Mammary epithelial cell (primary cell): ENCODE measurements at regions not wholly inside any gene's neighbourhood (a gene's known extent, or its start where the extent isn't known, plus 50 kb on each side); places are given as distances from the start of the nearest gene placed in this dataset.

Experiments used
- EZH2 ChIP-seq: IDR thresholded peaks from 2 replicates; pipeline ENCODE4 v1.6.1; 2012; ENCODE audit warnings: low read length, inconsistent platforms, borderline replicate concordance
- TF ChIP-seq, protein P1 (sequence below), 2 donors: IDR thresholded peaks in 1 of 2; conservative IDR thresholded peaks in 1 of 2; 2 replicates each; pipeline ENCODE4 v1.5.1; 2011 to 2012; ENCODE audit warnings: inconsistent platforms in 2 of 2, low read length in 2 of 2, mild to moderate bottlenecking in 2 of 2, control low read depth in 1 of 2, low read depth in 1 of 2; ENCODE audit not compliant: insufficient read depth in 1 of 2; ENCODE audit errors: extremely low read depth in 1 of 2

DNA sequence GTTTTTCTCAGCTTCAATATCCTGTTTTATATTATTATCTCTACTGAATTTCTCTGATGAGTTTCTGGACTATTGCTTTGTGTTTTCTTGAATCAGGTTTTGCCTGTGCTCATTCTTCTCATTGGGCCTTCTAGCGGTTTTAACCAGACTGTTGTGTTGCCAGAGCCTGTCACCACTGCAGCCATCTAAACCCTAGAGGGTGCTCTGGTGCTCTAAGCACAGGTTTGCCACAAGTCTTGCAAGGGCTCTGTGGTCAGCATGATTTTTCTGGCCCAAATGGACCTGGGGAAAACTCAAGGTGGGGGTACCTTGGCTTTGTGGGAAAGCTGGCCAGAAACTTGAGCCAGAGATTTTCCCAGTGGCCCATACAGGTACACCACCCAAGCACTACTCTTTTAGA lies 52.4 kb upstream of the TYR start:
- TF ChIP-seq, protein P1, sequence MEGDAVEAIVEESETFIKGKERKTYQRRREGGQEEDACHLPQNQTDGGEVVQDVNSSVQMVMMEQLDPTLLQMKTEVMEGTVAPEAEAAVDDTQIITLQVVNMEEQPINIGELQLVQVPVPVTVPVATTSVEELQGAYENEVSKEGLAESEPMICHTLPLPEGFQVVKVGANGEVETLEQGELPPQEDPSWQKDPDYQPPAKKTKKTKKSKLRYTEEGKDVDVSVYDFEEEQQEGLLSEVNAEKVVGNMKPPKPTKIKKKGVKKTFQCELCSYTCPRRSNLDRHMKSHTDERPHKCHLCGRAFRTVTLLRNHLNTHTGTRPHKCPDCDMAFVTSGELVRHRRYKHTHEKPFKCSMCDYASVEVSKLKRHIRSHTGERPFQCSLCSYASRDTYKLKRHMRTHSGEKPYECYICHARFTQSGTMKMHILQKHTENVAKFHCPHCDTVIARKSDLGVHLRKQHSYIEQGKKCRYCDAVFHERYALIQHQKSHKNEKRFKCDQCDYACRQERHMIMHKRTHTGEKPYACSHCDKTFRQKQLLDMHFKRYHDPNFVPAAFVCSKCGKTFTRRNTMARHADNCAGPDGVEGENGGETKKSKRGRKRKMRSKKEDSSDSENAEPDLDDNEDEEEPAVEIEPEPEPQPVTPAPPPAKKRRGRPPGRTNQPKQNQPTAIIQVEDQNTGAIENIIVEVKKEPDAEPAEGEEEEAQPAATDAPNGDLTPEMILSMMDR (conservative IDR thresholded peaks at IDR 0.05 in 1 of 2, IDR thresholded peaks at IDR 0.05 in 1 of 2; ENCODE audit: extremely low read depth in 1 of 2, insufficient read depth in 1 of 2, low read depth in 1 of 2, low read length in 2 of 2) = no peak
- TF ChIP-seq EZH2 = no peak
